ENCODE measurements at regions not wholly inside any gene's neighbourhood (a gene's known extent, or its start where the extent isn't known, plus 50 kb on each side); places are given as distances from the start of the nearest gene placed in this dataset.

DNA sequence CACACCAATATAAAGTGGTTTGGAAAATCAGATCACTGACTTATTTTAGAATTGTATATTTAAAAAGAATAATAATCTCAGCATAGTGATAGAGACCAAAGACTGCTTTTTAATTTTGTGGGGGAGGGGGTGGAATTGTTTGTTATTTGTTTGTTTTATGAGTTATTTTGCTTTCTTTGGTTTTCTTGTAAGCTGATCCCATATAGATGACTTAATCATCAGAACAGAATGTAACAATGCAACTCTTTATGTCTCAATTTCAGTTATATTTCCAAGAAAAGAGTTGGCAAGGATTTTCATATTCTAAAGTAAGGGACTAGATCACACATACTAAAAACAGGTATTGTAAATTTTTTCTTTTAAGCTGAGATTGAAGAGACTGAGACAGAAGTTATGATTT is 984.9 kb downstream of the TLE4 start:
- TF ChIP-seq, protein P1, sequence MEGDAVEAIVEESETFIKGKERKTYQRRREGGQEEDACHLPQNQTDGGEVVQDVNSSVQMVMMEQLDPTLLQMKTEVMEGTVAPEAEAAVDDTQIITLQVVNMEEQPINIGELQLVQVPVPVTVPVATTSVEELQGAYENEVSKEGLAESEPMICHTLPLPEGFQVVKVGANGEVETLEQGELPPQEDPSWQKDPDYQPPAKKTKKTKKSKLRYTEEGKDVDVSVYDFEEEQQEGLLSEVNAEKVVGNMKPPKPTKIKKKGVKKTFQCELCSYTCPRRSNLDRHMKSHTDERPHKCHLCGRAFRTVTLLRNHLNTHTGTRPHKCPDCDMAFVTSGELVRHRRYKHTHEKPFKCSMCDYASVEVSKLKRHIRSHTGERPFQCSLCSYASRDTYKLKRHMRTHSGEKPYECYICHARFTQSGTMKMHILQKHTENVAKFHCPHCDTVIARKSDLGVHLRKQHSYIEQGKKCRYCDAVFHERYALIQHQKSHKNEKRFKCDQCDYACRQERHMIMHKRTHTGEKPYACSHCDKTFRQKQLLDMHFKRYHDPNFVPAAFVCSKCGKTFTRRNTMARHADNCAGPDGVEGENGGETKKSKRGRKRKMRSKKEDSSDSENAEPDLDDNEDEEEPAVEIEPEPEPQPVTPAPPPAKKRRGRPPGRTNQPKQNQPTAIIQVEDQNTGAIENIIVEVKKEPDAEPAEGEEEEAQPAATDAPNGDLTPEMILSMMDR (conservative IDR thresholded peaks at IDR 0.05) = no peak
- TF ChIP-seq EZH2 (IDR thresholded peaks at IDR 0.05; ENCODE audit: low read depth) = no peak
